Gastrocnemius medialis (tissue), 4 donors: ENCODE measurements at regions not wholly inside any gene's neighbourhood (a gene's known extent, or its start where the extent isn't known, plus 50 kb on each side); places are given as distances from the start of the nearest gene placed in this dataset.

Source experiments
- POLR2A ChIP-seq, 2 donors: fragments of 450-650 bp; IDR thresholded peaks; one replicate each; pipeline ENCODE4 v1.6.1; 2017; ENCODE audit warnings: antibody characterized with exemption in 2 of 2, mild to moderate bottlenecking in 2 of 2, moderate library complexity in 2 of 2
- TF ChIP-seq, protein P1 (sequence below), 5 experiments: fragments of 450-650 bp in 3 of 5; fragments of 200-600 bp in 2 of 5; sonication (generic) in 2 of 5; IDR thresholded peaks in 4 of 5; conservative IDR thresholded peaks in 1 of 5; 1 replicate in 4 of 5; 2 replicates in 1 of 5; pipeline ENCODE4 v1.5.1; 2016 to 2019; ENCODE audit warnings: antibody characterized with exemption in 5 of 5, mild to moderate bottlenecking in 3 of 5, moderate library complexity in 3 of 5

DNA sequence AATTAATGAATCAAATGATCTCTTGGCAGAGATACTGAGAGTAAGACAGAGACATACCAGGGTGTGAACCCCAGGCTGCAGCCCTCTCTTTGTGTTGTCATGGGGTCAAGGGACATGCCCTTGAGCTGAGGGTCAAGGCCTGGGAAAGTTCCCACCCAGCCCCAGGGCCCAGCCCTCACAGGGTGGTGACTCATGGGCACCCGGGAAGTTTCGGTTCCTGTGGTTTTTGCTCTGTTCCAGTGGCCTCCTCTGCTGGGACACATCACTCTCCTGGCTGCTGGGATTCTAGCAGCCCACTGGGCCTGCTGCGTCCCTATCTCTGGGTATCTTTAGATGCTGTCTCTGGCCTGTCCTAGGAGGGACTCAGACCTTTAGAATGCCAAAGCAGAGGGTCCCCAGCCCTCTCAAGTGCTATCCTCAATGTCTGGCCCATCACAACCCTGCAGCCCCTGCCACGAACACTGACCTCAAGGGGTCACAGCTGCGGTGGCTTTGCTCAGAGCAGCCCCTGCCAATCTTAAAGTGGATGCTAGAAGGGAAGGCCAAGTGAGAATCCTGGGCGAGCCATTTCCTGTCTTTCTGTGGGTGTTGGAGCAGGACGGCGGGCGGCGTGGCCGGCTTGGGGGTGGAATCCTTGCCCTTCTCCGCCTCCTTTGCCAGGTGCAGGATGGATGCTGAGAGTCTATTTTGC, 148.4 kb upstream of the TLE3 start:
- TF ChIP-seq, protein P1, sequence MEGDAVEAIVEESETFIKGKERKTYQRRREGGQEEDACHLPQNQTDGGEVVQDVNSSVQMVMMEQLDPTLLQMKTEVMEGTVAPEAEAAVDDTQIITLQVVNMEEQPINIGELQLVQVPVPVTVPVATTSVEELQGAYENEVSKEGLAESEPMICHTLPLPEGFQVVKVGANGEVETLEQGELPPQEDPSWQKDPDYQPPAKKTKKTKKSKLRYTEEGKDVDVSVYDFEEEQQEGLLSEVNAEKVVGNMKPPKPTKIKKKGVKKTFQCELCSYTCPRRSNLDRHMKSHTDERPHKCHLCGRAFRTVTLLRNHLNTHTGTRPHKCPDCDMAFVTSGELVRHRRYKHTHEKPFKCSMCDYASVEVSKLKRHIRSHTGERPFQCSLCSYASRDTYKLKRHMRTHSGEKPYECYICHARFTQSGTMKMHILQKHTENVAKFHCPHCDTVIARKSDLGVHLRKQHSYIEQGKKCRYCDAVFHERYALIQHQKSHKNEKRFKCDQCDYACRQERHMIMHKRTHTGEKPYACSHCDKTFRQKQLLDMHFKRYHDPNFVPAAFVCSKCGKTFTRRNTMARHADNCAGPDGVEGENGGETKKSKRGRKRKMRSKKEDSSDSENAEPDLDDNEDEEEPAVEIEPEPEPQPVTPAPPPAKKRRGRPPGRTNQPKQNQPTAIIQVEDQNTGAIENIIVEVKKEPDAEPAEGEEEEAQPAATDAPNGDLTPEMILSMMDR (IDR thresholded peaks at IDR 0.05 in 4 of 5, conservative IDR thresholded peaks at IDR 0.05 in 1 of 5) = no peak
- TF ChIP-seq POLR2A (IDR thresholded peaks at IDR 0.05) = no peak
